Adipocyte (in vitro differentiated cells): ENCODE measurements at regions not wholly inside any gene's neighbourhood (a gene's known extent, or its start where the extent isn't known, plus 50 kb on each side); places are given as distances from the start of the nearest gene placed in this dataset.

ENCODE experiments used
- DNase-seq: peaks from one replicate; pipeline ENCODE4 v3.0.0-alpha.2; 2015; ENCODE audit warnings: low read depth
- H3K27me3 ChIP-seq: replicated peaks from 2 replicates; pipeline ENCODE4 v1.7.0; 2013; ENCODE audit warnings: mild to moderate bottlenecking, low read length, moderate library complexity; ENCODE audit not compliant: control insufficient read depth, insufficient read depth
- H3K36me3 ChIP-seq: 2 replicates; pipeline ENCODE4 v1.7.0; 2013; ENCODE audit warnings: low read length, mild to moderate bottlenecking, moderate library complexity; ENCODE audit not compliant: control insufficient read depth, insufficient read depth, severe bottlenecking
- H3K4me1 ChIP-seq: 2 replicates; pipeline ENCODE4 v1.7.0; 2013; ENCODE audit warnings: mild to moderate bottlenecking, low read length, moderate library complexity; ENCODE audit not compliant: control insufficient read depth, insufficient read depth
- H3K4me3 ChIP-seq: 2 replicates; pipeline ENCODE4 v1.7.0; 2013; ENCODE audit warnings: mild to moderate bottlenecking, low read length, moderate library complexity
- H3K9ac ChIP-seq: 2 replicates; pipeline ENCODE4 v1.7.0; 2013; ENCODE audit warnings: mild to moderate bottlenecking, low read length, moderate library complexity
- H3K9me3 ChIP-seq: 2 replicates; pipeline ENCODE4 v1.7.0; 2013; ENCODE audit warnings: mild to moderate bottlenecking, low read length, moderate library complexity; ENCODE audit not compliant: control insufficient read depth

DNA sequence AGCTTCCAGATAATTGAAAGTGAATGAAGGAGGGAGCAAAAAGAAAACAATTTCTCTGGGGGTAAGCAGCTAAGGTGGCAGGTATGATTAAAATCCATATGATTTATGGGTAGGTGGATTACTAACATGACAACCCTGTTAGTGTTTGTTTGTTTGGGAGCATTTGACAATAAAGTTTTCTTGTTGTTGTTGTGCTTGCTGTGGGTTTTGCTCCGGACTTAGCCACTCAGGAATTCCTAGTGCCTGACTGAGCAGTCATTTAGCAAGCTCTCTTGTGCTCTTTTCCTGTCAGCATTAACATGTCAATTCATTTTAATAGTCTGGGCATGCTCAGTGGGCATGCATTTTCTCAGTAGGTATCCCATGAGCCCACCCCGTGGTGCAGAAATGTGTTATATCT is 674.8 kb upstream of the ZEB2 start:
- Histone ChIP-seq H3K27me3 (no peaks in the 10 kb centered on the region), H3K4me3 (no peak overlapping the region), H3K9me3 (no peaks in the 10 kb centered on the region), H3K4me1 (no peaks in the 10 kb centered on the region), H3K36me3 (no peaks in the 10 kb centered on the region), H3K9ac (no peak overlapping the region)
- no peak for DNase-seq

DNA sequence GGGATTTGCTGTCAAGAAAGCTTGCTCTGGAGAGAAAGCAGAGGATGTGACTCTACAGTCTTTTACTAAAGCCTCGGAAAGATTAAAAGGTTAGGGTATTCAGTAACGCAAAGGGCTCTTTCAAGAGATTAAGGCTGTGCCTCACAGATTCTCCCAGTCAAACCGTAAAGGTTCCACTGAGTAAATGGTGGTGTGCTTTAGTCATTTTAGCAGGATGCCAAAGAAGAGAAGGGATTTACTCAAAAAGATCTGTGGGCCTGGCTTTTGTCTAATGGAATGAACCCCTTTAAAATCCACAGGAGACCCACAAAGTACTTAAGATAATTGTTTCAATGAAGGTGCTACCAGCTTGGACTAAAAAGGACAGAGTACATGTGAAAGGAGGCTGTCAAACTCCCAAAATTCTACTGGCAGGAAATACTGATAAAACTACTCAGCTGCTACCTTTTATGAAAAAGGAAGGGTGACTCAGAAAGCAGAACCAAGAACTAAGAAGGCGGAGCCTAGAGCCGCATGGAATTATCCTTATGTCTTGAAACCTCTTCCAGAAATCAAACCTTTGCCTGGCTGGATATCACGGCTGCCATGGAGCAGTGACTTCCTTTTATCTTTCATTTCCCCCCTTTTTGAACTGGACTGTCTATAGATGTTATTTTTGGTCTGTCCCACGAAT is 670.2 kb upstream of the ZEB2 start:
- H3K4me1 ChIP-seq: peaks cover 3% of the 10 kb centered on the region
- no peaks in the 10 kb centered on the region for H3K27me3 ChIP-seq
- DNase-seq: no peak
- no peak overlapping the region for H3K4me3 ChIP-seq
- H3K9me3 ChIP-seq: no peaks in the 10 kb centered on the region
- no peak overlapping the region for H3K9ac ChIP-seq
- no peaks in the 10 kb centered on the region for H3K36me3 ChIP-seq

DNA sequence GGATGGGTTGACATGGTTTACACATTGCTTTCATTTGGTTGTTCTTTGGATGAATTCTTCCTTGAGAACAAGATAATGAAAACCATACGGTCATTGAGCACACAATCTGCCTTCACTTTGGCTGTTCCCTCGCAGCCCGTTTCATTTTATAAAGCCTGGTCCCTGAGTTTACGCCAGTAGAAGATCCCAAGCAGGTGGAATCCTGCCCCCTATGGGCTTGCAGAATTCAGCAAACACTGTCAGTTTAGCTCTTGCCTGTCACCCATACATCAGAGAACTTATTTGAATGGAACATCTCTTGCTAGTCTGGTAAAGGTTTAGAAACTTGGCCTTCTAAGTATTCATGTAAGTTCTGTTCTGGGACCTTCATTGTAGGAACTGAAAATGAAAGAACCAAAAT is 666.4 kb upstream of the ZEB2 start:
- no peak overlapping the region for H3K4me3 ChIP-seq
- no peaks in the 10 kb centered on the region for H3K9me3 ChIP-seq
- H3K27me3 ChIP-seq: no peaks in the 10 kb centered on the region
- no peak overlapping the region for H3K9ac ChIP-seq
- H3K36me3 ChIP-seq: no peaks in the 10 kb centered on the region
- DNase-seq: peak; percentile 36
- peaks cover 10% of the 10 kb centered on the region for H3K4me1 ChIP-seq

DNA sequence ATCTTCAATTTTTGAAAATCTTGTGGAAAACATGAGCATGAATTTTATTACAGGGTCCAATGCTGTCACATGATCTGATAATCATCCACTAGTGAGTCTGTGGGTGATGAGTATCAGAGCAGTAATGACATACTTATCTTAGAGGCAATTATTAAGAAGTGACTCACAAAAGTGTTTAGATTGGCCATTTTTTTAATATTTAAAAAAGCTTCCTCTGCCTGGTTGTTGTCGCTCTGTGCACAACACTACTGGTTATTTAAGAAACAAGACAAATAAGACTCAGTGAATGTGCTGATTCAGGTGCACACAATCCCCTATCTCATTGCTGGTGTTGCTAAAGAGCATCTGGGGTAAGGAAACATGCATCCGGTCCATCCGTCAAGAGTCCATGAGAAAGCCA is 665.8 kb upstream of the ZEB2 start:
- Histone ChIP-seq H3K9ac (no peak overlapping the region), H3K36me3 (no peaks in the 10 kb centered on the region), H3K27me3 (no peaks in the 10 kb centered on the region), H3K4me1 (peaks cover 10% of the 10 kb centered on the region), H3K4me3 (no peak overlapping the region), H3K9me3 (no peaks in the 10 kb centered on the region)
- DNase-seq: no peak

DNA sequence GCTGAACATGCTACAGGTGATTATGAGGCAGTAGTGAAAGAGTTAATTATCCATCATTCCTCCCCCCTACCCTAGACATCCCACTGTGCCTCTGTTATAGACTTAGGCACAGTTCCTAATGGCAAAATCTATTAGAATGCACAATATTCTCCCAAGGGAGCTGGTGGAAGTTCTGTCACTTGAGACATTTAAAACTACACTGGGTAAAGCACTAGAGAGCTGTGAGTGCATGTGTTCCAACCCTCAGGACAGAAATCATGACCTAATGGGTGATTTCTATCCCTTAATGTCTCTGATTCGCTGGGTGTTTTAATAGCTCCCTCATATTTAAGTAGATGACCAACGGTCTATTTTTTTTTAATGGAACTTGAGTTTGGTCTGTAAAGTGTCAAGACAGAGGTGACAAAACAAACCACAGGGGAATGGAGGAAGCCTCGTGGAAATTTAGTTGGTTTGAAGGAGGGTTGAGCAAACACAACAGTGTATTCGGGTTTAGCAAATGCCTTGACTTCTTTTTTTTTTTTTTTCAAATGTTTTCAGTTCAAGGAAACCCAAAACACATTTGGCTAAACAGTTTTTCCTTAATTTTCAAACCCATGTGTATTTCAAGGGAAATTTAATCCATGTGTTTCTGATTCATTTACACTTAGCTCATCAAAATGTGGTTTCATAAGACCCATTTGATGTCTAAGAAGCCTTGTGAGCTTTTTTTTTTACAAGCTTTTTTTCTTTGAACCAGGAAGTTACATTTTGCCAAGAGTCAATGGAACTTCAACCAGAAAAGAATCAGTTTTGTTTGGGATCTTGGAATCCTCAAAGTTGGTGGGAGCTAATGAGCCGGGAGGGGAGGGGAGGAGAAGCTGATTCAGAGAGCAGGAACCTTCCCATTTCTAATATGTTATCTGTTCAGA is 665.1 kb upstream of the ZEB2 start:
- DNase-seq: no peak
- Histone ChIP-seq H3K36me3 (no peaks in the 10 kb centered on the region), H3K9me3 (no peaks in the 10 kb centered on the region), H3K9ac (peak overlapping the region; percentile 28), H3K4me3 (peak overlapping the region; percentile 50), H3K4me1 (peaks cover 10% of the 10 kb centered on the region), H3K27me3 (no peaks in the 10 kb centered on the region)

DNA sequence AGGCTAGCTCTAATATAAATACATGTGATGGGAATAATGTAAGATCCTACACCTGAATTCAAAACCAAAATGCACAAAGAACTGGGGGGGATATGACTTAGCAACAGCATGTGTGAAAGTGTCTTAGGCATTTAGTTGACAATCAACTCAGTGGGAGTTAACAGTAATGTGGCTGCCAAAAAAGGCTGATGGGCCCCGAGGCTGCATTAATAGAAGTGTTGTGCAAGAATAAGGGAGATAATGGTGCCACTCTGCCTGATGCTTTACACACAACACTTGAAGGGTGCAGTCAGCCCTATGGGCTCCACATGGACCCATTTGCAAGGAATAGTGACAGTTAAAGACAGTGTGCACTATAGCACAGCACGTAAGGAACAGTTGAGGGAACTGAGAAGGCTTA is 649.4 kb upstream of the ZEB2 start:
- no peaks in the 10 kb centered on the region for H3K36me3 ChIP-seq
- H3K4me3 ChIP-seq: no peak overlapping the region
- no peak overlapping the region for H3K9ac ChIP-seq
- H3K4me1 ChIP-seq: peaks cover 14% of the 10 kb centered on the region
- no peaks in the 10 kb centered on the region for H3K27me3 ChIP-seq
- no peak for DNase-seq
- no peaks in the 10 kb centered on the region for H3K9me3 ChIP-seq

DNA sequence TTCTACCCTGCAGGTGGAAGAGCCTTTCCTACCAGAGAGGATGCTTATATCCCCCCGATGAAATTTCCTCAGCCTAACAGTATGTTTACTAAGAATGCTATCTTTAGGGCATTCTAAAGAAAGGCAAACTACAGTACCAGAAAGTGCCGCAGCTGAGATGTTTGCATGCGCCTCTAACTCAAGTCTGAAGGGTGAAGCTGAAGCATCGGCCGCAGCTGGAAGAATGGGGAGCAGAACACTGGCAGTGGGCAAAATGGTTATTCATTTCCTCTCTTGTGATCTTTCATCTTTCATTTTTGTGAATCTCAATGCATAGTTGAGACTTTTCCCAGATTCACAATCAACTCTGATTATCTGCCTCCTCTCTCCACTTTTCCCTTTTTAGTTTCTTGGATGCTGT is 648.2 kb upstream of the ZEB2 start:
- no peak overlapping the region for H3K4me3 ChIP-seq
- no peaks in the 10 kb centered on the region for H3K36me3 ChIP-seq
- no peak for DNase-seq
- H3K9ac ChIP-seq: no peak overlapping the region
- H3K27me3 ChIP-seq: no peaks in the 10 kb centered on the region
- no peaks in the 10 kb centered on the region for H3K9me3 ChIP-seq
- H3K4me1 ChIP-seq: peaks cover 14% of the 10 kb centered on the region

DNA sequence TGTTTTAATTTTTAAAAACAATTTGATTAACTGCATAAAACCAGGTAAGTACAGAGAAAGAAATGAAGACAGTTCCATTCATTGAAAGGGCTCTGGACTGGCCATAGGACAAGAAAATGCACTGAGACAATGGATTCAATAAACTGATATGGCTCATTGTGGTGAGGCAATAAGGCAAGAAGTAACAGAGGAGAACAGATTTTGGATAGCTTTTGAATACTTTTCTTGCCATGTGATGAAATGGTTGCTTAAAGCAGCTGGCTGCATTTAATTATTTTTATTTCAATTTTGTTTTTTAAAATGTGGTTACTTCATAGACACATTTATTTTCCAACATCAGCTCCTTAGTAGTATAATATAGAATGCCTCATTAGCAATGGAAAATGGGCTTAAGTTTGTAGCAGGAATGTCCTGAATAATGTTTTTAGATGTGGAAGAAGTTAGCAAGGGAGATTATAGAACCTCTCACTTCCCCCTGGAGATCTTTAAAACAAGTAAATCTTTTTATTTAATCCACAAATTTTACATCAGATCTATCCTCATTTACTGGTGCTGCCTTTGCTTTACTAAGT is 646.9 kb upstream of the ZEB2 start:
- Histone ChIP-seq H3K27me3 (no peaks in the 10 kb centered on the region), H3K9me3 (no peaks in the 10 kb centered on the region), H3K4me3 (no peak overlapping the region), H3K36me3 (no peaks in the 10 kb centered on the region), H3K4me1 (peaks cover 14% of the 10 kb centered on the region), H3K9ac (no peak overlapping the region)
- DNase-seq: peak; percentile 81

DNA sequence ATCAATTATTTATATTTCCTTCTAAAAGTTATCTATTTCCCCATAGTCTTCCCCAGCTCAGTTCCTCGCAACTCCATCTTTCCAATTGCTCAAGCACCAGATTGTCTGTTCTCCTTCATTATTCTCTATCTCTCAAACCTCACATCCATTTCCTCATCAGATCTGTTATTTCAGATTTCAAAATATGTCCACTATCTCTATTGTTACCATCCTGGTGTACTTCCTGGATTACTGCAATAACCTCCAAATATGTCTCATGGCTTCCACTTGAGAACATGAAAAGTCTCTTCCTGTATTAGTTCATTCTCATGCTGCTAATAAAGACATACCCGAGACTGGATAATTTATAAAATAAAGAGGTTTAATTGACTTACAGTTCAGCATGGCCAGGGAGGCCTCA is 641.7 kb upstream of the ZEB2 start:
- no peak overlapping the region for H3K4me3 ChIP-seq
- no peaks in the 10 kb centered on the region for H3K9me3 ChIP-seq
- H3K4me1 ChIP-seq: peaks cover 28% of the 10 kb centered on the region
- DNase-seq: no peak
- H3K27me3 ChIP-seq: no peaks in the 10 kb centered on the region
- no peaks in the 10 kb centered on the region for H3K36me3 ChIP-seq
- H3K9ac ChIP-seq: no peak overlapping the region

DNA sequence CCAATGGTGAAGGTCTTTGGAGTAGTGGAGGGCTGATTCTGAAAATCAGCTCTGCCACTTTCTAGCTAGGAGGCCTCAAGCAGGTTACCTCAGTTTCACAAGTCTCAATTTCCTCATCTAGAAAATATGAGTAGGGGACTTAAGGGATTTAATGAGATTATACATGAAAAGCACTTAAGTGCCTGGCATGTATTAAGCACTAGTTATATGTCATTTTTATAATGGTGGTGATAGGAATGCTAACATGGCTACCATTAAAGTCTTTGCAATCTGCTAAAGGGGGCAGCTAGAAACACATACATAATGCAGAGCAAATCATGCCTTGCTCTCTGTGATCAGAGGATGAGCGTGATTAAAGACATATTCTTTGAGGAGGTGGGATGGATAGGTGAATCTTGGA is 640.9 kb upstream of the ZEB2 start:
- H3K9me3 ChIP-seq: no peaks in the 10 kb centered on the region
- H3K36me3 ChIP-seq: no peaks in the 10 kb centered on the region
- no peak overlapping the region for H3K4me3 ChIP-seq
- peaks cover 21% of the 10 kb centered on the region for H3K4me1 ChIP-seq
- no peaks in the 10 kb centered on the region for H3K27me3 ChIP-seq
- H3K9ac ChIP-seq: no peak overlapping the region
- DNase-seq: no peak

DNA sequence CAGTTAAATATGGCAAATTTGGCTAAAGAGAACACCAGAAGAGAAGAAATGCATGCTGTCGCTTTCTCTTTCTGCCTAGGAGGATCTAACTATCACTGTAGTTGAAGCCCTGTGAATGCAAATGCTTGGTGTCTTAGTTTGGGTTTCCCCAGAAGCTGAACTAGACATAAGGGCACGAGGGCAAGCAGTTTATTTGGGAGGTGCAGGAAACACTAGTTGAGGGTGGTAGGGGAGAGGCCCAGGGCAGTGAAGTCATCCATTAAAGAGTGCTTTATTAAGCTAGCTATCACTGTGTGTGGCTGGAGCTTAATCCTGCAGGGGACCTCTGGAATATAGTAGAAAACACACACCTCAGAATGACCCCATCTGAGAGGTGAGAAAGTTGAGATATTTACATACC is 639.8 kb upstream of the ZEB2 start:
- H3K36me3 ChIP-seq: no peaks in the 10 kb centered on the region
- no peaks in the 10 kb centered on the region for H3K9me3 ChIP-seq
- H3K27me3 ChIP-seq: no peaks in the 10 kb centered on the region
- H3K4me1 ChIP-seq: peaks cover 21% of the 10 kb centered on the region
- DNase-seq: no peak
- H3K4me3 ChIP-seq: no peak overlapping the region
- no peak overlapping the region for H3K9ac ChIP-seq
